Uterus (tissue), 3 donors: ENCODE measurements at regions not wholly inside any gene's neighbourhood (a gene's known extent, or its start where the extent isn't known, plus 50 kb on each side); places are given as distances from the start of the nearest gene placed in this dataset.

Experiments used
- DNase-seq, 2 donors: peaks; one replicate each; pipeline ENCODE4 v3.0.0-alpha.2; 2019 to 2020
- H3K27ac ChIP-seq, 2 donors: fragments of 200-600 bp; sonication (generic); 1 replicate in 1 of 2; 2 replicates in 1 of 2; pipeline ENCODE4 v1.5.1; 2016 to 2018
- H3K27me3 ChIP-seq, 2 donors: fragments of 200-600 bp; sonication (generic); one replicate each; pipeline ENCODE4 v1.5.1; 2018 to 2019; ENCODE audit warnings: control low read depth in 1 of 2
- H3K36me3 ChIP-seq, 2 donors: fragments of 200-600 bp; sonication (generic); one replicate each; pipeline ENCODE4 v1.5.1; 2019; ENCODE audit warnings: control low read depth in 1 of 2
- H3K4me1 ChIP-seq, 2 donors: fragments of 200-600 bp; sonication (generic); one replicate each; pipeline ENCODE4 v1.5.1; 2018 to 2019; ENCODE audit warnings: control low read depth in 1 of 2
- H3K4me3 ChIP-seq, 2 donors: fragments of 200-600 bp; sonication (generic); 1 replicate in 1 of 2; 2 replicates in 1 of 2; pipeline ENCODE4 v1.5.1; 2018 to 2019; ENCODE audit warnings: mild to moderate bottlenecking in 1 of 2
- H3K9me3 ChIP-seq, 2 donors: fragments of 200-600 bp; sonication (generic); one replicate each; pipeline ENCODE4 v1.5.1; 2019; ENCODE audit warnings: control low read depth in 1 of 2
- CTCF ChIP-seq, 4 experiments: fragments of 200-600 bp in 2 of 4; fragments of 450-650 bp in 2 of 4; sonication (generic) in 2 of 4; IDR thresholded peaks; one replicate each; pipeline ENCODE4 v1.5.1; 2016 to 2019; ENCODE audit warnings: antibody characterized with exemption in 4 of 4, mild to moderate bottlenecking in 2 of 4, moderate library complexity in 1 of 4
- POLR2A ChIP-seq, 2 donors: fragments of 450-650 bp; IDR thresholded peaks; one replicate each; pipeline ENCODE4 v1.6.1; 2016; ENCODE audit warnings: antibody characterized with exemption in 2 of 2, mild to moderate bottlenecking in 1 of 2, moderate library complexity in 1 of 2
- intact Hi-C: fragments of 100-400 bp; cut with DNase I; formaldehyde crosslinking; loops from one replicate; pipeline ENCODE4 v1.15.1; 2023; ENCODE audit warnings: low total_unique reads
- donor health status: DM: yes; HTN: yes; CAD: no.

DNA sequence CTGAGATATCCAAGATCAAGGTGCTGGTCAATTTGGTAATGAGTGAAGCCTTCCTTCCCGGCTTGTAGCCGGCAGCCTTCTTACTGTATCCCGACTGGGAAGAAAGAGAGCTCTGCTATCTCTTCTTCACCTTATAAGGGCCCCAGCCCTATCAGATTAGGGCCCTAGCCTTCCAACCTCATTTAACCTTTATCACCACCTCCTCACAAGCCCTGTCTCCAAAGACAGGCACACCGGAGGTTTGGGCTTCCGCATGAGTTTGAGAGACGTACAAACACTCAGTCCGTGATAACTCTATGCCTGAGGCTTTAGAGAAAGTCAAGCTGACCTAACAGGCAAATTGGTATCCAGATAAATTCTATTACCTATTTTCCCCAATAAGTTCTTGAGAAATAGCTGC lies 243.9 kb downstream of the OPA1 start:
- Histone ChIP-seq H3K9me3 (no peaks in the 10 kb centered on the region), H3K4me3 (no peak overlapping the region), H3K4me1 (no peaks in the 10 kb centered on the region), H3K27ac (no peak overlapping the region), H3K36me3 (no peaks in the 10 kb centered on the region), H3K27me3 (no peaks in the 10 kb centered on the region)
- intact Hi-C loops, result no loop called here
- no peak for DNase-seq
- no peak for TF ChIP-seq POLR2A (IDR thresholded peaks at IDR 0.05)
- TF ChIP-seq CTCF (IDR thresholded peaks at IDR 0.05), result no peak

- intact Hi-C loops, result no loop called here
- no peaks in the 10 kb centered on the region for H3K36me3 ChIP-seq
These were observed 244.4 kb downstream of the OPA1 start for GRCh38 chr3:193837347-193837827.

DNA sequence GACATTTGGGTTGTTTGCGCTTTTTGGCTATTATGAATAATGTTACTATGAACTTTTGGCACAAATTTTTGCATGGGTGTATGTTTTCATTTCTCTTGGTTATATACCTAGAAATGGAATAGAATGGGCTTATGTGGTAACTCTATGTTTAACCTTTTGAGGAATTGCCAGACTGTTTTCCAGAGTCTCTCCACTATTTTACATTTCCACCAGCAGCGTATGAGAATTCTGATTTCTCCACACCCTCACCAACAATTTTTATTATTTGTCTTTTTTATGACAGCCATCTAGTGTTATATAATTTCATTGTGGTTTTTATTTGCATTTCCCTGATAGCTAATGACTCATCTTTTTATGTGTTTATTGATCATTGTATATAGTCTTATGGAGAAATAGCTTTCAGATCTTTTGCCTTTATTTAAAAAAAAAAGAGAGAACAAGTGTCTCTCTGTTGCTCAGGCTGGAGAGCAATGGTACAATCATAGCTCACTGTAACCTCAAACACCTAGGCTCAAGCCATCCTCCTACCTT lies 247.2 kb downstream of the OPA1 start:
- Histone ChIP-seq H3K36me3 (no peaks in the 10 kb centered on the region), H3K4me3 (no peak overlapping the region), H3K9me3 (no peaks in the 10 kb centered on the region), H3K27ac (no peak overlapping the region), H3K4me1 (no peaks in the 10 kb centered on the region), H3K27me3 (no peaks in the 10 kb centered on the region)
- intact Hi-C loops, result no loop called here
- TF ChIP-seq CTCF (IDR thresholded peaks at IDR 0.05), result no peak
- no peak for TF ChIP-seq POLR2A (IDR thresholded peaks at IDR 0.05)
- DNase-seq, result no peak

More at GRCh38 chr3:193837347-193837827, 244.4 kb downstream of the OPA1 start:
- no peak for TF ChIP-seq CTCF (IDR thresholded peaks at IDR 0.05)
- no peak for TF ChIP-seq POLR2A (IDR thresholded peaks at IDR 0.05)
- Histone ChIP-seq H3K4me3 (no peak overlapping the region), H3K9me3 (no peaks in the 10 kb centered on the region), H3K27ac (no peak overlapping the region), H3K27me3 (no peaks in the 10 kb centered on the region), H3K4me1 (no peaks in the 10 kb centered on the region)
- DNase-seq, result no peak

DNA sequence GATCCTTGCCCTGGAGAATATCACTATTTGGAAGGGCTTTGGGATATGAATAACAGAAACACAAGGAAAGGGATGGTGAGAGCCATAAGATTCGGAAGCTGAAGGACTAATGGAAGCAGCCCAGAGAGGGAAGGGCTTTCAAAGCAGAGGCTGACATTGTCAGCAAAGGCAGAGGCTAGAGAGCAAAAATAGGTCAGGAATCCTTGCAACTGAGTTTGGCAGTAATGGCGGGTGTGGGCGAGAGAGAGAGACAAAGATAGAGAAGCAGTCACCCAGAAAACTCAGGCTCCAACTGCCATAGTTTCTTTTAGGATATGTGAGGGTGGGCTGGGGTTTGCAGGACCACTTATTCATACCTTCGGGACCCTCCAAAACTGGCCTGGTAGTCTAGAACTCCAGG lies 248.6 kb downstream of the OPA1 start:
- intact Hi-C loops, result no loop called here
- TF ChIP-seq POLR2A (IDR thresholded peaks at IDR 0.05) (no peak), CTCF (IDR thresholded peaks at IDR 0.05) (no peak)
- DNase-seq, result no peak
- Histone ChIP-seq H3K27me3 (no peaks in the 10 kb centered on the region), H3K36me3 (no peaks in the 10 kb centered on the region), H3K9me3 (no peaks in the 10 kb centered on the region), H3K4me1 (no peaks in the 10 kb centered on the region), H3K4me3 (no peak overlapping the region), H3K27ac (no peak overlapping the region)

DNA sequence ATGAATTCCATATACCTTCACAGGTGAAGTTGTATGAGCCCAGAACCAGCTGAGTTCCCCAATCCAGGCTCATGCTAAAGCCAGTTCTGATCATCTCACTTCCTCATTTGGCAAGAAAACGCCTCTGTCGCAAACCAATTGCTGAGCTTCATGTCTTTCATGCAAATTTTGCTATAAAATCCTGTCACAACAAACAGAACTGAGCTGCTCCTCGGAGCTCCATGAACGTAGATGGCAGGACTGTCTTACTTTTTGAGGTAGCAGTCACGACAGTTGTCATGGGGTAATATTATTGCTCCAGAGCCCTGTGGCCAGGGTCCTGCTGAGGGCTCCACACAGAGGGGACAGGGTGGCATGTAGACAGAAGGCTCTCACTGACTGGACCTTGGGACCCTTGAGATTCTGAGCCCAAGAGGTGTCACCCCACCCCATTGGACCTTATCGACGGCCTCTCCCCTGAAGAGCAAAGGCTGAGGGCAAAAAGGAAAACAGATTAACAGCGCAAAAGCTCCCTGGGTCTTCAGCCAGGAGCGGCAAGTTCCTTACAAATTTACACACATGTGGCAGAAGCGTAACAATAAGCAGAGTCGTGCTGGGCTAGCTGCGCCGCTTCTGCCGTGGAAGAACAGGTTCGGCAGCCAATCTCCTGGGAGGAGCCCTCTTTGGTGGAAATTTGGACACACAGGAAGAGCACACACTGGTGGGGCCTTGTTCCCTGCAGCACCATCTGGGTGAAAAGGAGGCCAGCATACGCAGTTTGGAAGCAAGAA lies 249.2 kb downstream of the OPA1 start:
- no peak overlapping the region for H3K4me3 ChIP-seq
- H3K4me1 ChIP-seq, result no peaks in the 10 kb centered on the region
- TF ChIP-seq POLR2A (IDR thresholded peaks at IDR 0.05) (no peak), CTCF (IDR thresholded peaks at IDR 0.05) (no peak)
- no peaks in the 10 kb centered on the region for H3K27me3 ChIP-seq
- intact Hi-C loops, result no loop called here
- H3K27ac ChIP-seq, result no peak overlapping the region
- DNase-seq, result no peak
- H3K9me3 ChIP-seq, result no peaks in the 10 kb centered on the region
- no peaks in the 10 kb centered on the region for H3K36me3 ChIP-seq
